Hepatic stellate cell (primary cell): ENCODE measurements at regions not wholly inside any gene's neighbourhood (a gene's known extent, or its start where the extent isn't known, plus 50 kb on each side); places are given as distances from the start of the nearest gene placed in this dataset.

Experiments used
- DNase-seq: peaks from one replicate; pipeline ENCODE4 v3.0.0; 2011; ENCODE audit warnings: low spot score

DNA sequence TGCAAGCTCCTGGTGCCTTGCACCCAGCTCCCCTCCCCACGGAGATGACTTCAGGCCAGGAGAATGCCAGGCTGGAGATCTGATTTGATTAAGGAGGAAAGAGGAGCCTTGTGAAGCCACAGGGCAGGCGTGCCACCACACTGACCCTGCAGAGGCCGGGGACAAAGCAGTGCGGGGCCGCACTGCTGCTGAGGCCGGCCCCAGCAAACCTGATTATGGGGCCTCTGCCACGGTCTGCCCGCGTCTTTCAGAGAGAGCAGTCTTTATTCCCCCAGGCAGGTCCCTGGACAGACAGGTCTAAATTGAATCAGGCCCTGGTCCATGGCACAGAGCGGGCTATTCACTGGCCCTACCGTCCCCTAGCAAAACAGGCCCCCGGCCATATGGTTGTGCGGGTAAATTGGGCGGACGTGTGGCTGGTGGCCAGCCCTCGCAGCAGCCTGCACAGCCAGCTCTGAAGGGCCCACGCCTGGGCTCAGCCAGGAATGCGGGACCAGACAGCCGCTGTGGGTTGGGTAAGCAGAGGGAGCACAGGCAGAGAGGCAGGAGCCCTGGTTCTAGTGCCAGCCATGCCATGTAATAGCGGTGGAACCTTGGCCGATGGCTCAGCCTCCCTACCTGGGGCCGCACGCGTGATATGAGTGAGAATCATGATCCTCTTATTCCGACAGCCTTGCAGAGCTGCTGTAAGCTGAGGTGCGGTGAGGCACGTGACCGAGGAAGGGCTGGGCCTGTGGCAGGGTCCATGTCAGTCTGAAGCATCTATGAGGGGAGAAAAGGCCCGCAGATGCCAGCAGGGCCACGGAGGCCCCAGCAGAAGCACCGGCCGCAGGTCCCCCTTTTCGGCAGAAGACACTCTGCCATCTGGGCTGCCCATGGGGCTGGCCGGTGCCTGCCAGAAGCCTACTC is 97.3 kb upstream of the MYCN start:
- DNase-seq: no peak

- no peak for DNase-seq
These were observed 96.0 kb upstream of the MYCN start for GRCh38 chr2:15844211-15844801.

GRCh38 chr2:15845294-15845693 is 95.1 kb upstream of the MYCN start:
- DNase-seq: no peak

DNA sequence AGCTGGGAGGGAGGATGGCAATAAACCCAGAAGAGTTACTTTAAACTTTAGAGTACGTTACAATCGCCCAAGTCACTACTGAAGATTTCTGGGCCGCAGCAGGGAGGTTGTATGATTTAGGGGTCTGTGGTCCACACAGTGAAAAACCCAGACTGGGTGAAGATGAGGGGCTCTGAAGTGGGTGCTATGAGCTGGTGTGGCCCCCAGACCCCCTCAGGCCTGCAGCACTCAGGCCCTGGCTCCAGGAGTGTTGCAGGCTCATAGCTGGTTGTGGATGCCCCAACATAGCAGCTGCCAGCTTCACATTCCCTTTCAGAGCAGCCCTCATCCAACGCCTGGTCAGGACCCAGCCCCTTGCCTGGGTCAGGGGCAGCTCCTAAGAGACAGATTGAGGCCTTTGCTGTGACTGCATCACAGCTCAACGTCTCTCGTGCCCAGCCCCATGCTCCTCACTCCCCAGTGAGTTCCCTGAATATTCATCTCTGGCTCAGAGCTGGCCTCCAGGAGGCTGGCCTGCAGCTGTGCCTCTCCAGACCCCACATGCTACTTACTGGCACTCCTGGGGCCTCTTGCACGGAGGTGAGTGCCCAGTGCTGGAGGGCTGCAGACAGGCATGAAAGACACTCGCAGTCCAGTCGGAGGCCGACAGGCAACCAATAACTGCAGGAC is 94.5 kb upstream of the MYCN start:
- DNase-seq: no peak

DNA sequence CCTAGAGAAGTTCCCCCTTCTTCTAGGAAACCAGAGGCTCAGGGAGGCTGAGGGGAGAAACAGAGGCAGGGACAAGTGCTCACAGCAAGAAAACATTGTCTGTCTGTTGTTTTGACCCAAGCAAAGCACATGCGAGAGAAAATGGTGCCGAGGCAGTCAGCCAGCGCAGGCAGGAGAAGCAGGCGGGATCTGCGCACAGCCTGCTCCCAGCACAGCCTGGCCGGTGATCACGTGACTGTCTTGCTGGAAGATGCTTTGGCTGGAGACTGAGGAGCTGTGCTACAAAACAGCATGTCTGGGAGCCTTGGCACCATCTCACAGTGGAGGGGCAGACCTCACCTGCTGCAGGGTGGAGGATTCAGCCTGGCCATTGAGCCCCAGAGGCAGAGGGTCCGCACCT is 93.7 kb upstream of the MYCN start:
- DNase-seq: no peak

DNA sequence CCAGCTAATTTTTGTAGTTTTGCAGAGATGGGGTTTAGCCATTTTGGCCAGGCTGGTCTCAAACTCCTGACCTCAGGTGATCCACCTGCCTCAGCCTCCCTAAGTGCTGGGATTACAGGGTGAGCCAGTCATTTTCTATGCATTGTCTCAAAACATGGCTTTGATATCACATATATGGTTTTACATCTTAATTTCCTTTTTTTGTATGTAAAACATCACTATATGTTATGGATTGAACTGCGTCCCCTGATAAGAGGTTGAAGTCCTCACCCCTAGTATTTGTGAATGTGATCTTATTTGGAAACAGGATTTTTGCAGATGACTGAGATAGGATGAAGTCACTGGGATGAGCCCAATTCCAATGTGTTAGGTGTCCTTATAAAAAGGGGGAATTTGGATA is 89.8 kb upstream of the MYCN start:
- no peak for DNase-seq

GRCh38 chr2:15851076-15851693 is 89.2 kb upstream of the MYCN start:
- DNase-seq: no peak

GRCh38 chr2:15852811-15853210 is 87.5 kb upstream of the MYCN start:
- DNase-seq: no peak

GRCh38 chr2:15853903-15854302 is 86.4 kb upstream of the MYCN start:
- no peak for DNase-seq

DNA sequence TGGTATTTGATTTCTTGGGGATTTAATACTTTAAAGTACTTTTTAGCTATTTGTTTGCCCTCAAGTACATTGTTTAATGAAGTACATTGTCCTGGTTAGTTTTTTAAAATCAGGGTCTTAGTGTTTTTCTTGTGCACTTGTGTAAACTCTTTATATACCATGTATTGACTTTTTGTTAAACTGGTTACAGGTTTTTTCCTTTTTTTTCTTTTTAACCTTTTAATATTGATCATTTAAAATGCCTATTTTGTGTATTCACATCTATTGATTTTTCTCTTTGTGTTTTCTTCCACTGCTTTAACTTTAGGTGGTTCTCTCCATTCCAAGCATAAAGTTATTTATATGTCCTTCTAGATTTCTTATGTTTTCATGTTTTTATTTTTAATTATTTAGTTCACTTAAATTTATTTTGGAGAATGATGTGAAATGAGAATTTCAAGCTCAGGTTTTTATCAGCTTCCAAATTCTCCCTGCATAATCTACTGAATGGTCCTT is 84.5 kb upstream of the MYCN start:
- DNase-seq: no peak

DNA sequence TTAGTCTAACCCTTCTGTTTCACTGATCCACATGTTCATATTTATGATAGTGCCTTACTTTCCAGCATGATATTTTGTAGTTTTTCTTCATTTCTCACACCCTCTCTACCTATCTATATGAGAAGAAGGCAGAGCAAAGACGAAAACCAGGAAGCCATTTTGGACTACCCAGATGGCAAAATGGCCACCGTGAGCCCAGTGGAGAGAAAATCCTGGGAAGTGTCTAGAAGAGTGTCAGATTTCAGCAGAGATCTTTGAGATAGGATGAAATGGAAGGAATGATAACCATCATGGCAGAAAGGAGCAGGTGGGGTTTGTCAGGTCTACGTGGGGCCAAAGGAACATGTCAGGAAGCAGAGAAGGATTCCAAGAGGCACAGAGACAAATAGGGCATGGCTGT is 84.0 kb upstream of the MYCN start:
- no peak for DNase-seq

DNA sequence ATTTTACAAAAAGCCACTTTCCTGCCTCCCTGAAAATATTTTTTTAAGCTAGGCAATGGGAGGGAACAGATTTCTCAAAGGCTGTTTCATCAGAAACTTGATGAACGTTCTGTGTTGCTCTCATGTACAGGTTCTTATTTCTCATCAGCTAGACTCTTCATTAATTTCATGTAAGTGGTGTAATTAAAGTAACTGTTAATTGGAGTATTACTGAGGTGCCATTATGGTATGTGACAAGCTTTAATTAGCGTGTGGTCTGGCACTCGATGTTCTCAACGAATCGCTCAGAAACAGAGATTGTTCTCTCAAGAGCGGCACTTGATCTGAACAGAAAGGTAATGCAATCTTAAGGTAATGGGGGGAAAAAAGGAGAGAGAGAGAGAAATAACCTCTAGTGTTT is 81.9 kb upstream of the MYCN start:
- no peak for DNase-seq

DNA sequence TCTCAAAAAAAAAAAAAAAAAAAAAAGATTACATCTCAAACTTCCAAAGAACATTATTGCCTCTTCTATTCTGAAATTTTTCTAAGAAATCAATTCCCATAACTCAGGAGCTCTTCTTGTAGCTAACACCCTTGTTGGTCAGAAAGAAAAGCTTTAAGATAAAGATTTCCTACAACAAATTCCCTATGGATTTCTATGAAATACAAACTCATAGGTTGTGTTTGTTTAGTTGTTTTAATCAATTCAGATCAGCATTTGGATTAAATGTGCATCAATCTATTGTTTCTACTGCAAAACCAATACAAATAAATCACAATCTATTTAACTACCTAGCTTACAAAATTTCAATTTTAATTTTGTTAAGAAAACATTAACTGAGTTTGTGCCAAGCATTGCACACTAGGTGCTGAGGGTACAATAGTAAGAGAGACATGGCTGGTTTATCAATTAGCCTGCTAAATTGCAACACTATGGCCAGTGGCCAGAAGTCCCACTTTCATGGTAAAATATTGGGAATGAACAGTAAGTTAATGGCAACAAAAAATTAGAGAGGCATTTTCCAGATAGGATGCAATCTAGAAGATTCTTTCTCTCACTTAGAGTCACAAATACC is 80.2 kb upstream of the MYCN start:
- DNase-seq: no peak

GRCh38 chr2:15860760-15861159 is 79.6 kb upstream of the MYCN start:
- DNase-seq: no peak

- no peak for DNase-seq
These were observed 79.1 kb upstream of the MYCN start for GRCh38 chr2:15861172-15861822.

DNA sequence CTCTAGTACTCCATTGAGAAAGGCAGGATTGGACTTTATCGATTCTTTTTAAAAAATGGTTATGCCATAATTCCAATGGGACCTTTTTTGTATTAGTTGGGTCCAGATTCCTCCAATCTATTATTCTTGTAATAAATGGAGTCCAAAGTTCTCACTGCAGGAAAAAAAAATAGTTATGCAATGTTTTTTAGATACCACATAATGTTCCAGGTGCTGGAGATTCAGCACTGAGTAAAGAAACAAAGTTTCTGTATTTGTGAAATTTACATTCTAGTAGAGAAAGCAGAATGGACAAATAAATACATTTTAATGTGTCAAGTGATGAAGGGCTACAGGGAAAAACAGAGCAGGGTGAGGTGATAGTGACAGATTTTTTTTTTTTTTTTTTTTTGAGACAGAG is 78.5 kb upstream of the MYCN start:
- DNase-seq: no peak

DNA sequence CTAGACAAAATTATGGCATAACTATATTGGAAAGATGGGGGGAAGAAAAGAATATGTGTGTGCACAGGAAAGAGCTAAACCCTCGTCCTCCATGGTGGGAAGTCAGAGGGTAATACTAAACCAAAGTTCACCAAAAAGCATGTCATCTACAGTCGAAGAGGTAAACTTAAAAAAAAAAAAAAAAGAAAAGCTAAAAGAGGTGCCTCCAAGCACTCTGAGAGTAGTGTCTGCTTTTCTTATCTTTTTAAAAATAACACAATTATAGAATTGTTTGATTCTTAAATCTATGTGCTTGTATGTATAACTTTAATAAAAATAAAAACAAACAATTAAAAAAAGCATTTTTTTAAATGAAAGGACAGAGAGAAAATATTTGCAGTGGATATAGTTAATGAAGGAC is 77.3 kb upstream of the MYCN start:
- DNase-seq: no peak

GRCh38 chr2:15863494-15864175 is 76.7 kb upstream of the MYCN start:
- DNase-seq: no peak

GRCh38 chr2:15864176-15864769 is 76.1 kb upstream of the MYCN start:
- no peak for DNase-seq

DNA sequence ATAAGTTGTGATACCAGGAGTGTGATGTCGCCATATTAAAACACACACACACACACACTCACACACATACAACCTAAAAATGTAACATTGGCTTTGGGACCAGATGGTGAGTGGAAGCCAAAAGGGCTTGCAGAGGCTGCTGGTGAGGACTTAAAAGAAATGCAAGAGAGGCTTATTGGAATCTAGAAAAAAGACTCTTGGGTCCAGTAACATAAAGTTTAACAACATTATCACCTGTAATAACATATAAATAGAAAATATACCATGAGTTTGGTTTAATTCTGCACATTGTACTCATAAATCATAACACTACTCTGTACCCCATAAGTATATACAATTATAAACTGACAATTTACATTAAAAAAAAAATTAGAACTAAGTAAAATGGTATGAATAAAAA is 74.4 kb upstream of the MYCN start:
- no peak for DNase-seq
